AG08395 (cell line): ENCODE measurements at regions not wholly inside any gene's neighbourhood (a gene's known extent, or its start where the extent isn't known, plus 50 kb on each side); places are given as distances from the start of the nearest gene placed in this dataset.
"Not testable (repeated sequence)": the region's sequence is repeated elsewhere in the genome, so short reads cannot be mapped to it uniquely, and the experiment has no call there.

Source experiments
- DNase-seq: peaks from one replicate; pipeline ENCODE4 v3.0.0; 2012; ENCODE audit warnings: mixed read lengths, low spot score

- no peak for DNase-seq
Observed at GRCh38 chr7:12827920-12828319, 140.5 kb downstream of the ARL4A start.

GRCh38 chr7:12831024-12831423, 143.6 kb downstream of the ARL4A start:
- no peak for DNase-seq

GRCh38 chr7:12833829-12834228, 146.4 kb downstream of the ARL4A start:
- DNase-seq: no peak

- DNase-seq: no peak
Observed at GRCh38 chr7:12834782-12835181, 147.3 kb downstream of the ARL4A start.

- DNase-seq: no peak
Observed at GRCh38 chr7:12839508-12840153, 152.2 kb downstream of the ARL4A start.

GRCh38 chr7:12844732-12845131, 157.3 kb downstream of the ARL4A start:
- DNase-seq: not testable (repeated sequence)

- DNase-seq: no peak
Observed at GRCh38 chr7:12847001-12847400, 159.6 kb downstream of the ARL4A start.

- DNase-seq: no peak
Observed at GRCh38 chr7:12851142-12851541, 163.7 kb downstream of the ARL4A start.

GRCh38 chr7:12851841-12852240, 164.4 kb downstream of the ARL4A start:
- DNase-seq: no peak

- no peak for DNase-seq
Observed at GRCh38 chr7:12855036-12855435, 167.6 kb downstream of the ARL4A start.

- no peak for DNase-seq
Observed at GRCh38 chr7:12859761-12860160, 172.3 kb downstream of the ARL4A start.

GRCh38 chr7:12861070-12861469, 173.6 kb downstream of the ARL4A start:
- no peak for DNase-seq

GRCh38 chr7:12862146-12862545, 174.7 kb downstream of the ARL4A start:
- no peak for DNase-seq

GRCh38 chr7:12864470-12865046, 177.1 kb downstream of the ARL4A start:
- no peak for DNase-seq

- no peak for DNase-seq
Observed at GRCh38 chr7:12865593-12865992, 178.2 kb downstream of the ARL4A start.

GRCh38 chr7:12866207-12866606, 178.8 kb downstream of the ARL4A start:
- no peak for DNase-seq

GRCh38 chr7:12868027-12868426, 180.6 kb downstream of the ARL4A start:
- no peak for DNase-seq

GRCh38 chr7:12870219-12870618, 182.8 kb downstream of the ARL4A start:
- DNase-seq: no peak

- no peak for DNase-seq
Observed at GRCh38 chr7:12872487-12872886, 185.1 kb downstream of the ARL4A start.

GRCh38 chr7:12873571-12873970, 186.1 kb downstream of the ARL4A start:
- DNase-seq: no peak

- no peak for DNase-seq
Observed at GRCh38 chr7:12879139-12879538, 191.7 kb downstream of the ARL4A start.

- no peak for DNase-seq
Observed at GRCh38 chr7:12881712-12882111, 194.3 kb downstream of the ARL4A start.

GRCh38 chr7:12882710-12883109, 195.3 kb downstream of the ARL4A start:
- no peak for DNase-seq

- no peak for DNase-seq
Observed at GRCh38 chr7:12884033-12884432, 196.6 kb downstream of the ARL4A start.
